GM23338 (cell line): ENCODE measurements at regions not wholly inside any gene's neighbourhood (a gene's known extent, or its start where the extent isn't known, plus 50 kb on each side); places are given as distances from the start of the nearest gene placed in this dataset.

Experiments
- CREB1 ChIP-seq: fragments of 250-450 bp; sonication (Bioruptor Pico); IDR thresholded peaks from 2 replicates; pipeline ENCODE4 v1.5.0; 2020; ENCODE audit warnings: low read depth, mild to moderate bottlenecking, moderate library complexity
- CTCF ChIP-seq, 2 experiments: fragments of 200-600 bp in 1 of 2; sonication (generic) in 1 of 2; conservative IDR thresholded peaks; 2 replicates each; pipeline versions ENCODE4 v1.5.1 to v1.6.1; 2016 to 2017; ENCODE audit warnings: antibody characterized with exemption in 2 of 2, low read depth in 2 of 2, mild to moderate bottlenecking in 2 of 2, moderate library complexity in 1 of 2
- EZH2 ChIP-seq: fragments of 200-600 bp; sonication (generic); IDR thresholded peaks from one replicate; pipeline ENCODE4 v1.8.0; 2017; ENCODE audit warnings: antibody characterized with exemption, mild to moderate bottlenecking, low read depth; ENCODE audit not compliant: unreplicated experiment
- EZH2phosphoT487 ChIP-seq: fragments of 200-600 bp; sonication (generic); IDR thresholded peaks from one replicate; pipeline ENCODE4 v1.8.1; 2018; ENCODE audit warnings: antibody characterized with exemption; ENCODE audit not compliant: unreplicated experiment
- JUNB ChIP-seq: IDR thresholded peaks from one replicate; pipeline ENCODE4 v1.6.1; 2016; ENCODE audit warnings: antibody characterized with exemption; ENCODE audit not compliant: unreplicated experiment
- POLR2AphosphoS5 ChIP-seq: IDR thresholded peaks from 2 replicates; pipeline ENCODE4 v1.6.1; 2016; ENCODE audit warnings: antibody characterized with exemption, low read depth
- REST ChIP-seq: IDR thresholded peaks from one replicate; pipeline ENCODE4 v1.6.1; 2018; ENCODE audit warnings: antibody characterized with exemption; ENCODE audit not compliant: unreplicated experiment
- STAT1 ChIP-seq: IDR thresholded peaks from one replicate; pipeline ENCODE4 v1.6.1; 2016; ENCODE audit warnings: antibody characterized with exemption; ENCODE audit not compliant: unreplicated experiment
- ZNF331 ChIP-seq: fragments of 250-450 bp; sonication (Bioruptor Pico); IDR thresholded peaks from 2 replicates; pipeline ENCODE4 v1.5.0; 2020; ENCODE audit warnings: low read depth, mild to moderate bottlenecking, moderate library complexity
- TF ChIP-seq, protein P1 (sequence below): IDR thresholded peaks from 2 replicates; pipeline ENCODE4 v1.6.1; 2016; ENCODE audit warnings: antibody characterized with exemption

GRCh38 chr16:48450367-48450766, 65.2 kb upstream of the SIAH1 start:
- TF ChIP-seq CTCF (conservative IDR thresholded peaks at IDR 0.05; ENCODE audit: low read depth in 2 of 2) = no peak
- TF ChIP-seq JUNB = no peak
- no peak for TF ChIP-seq EZH2
- no peak for TF ChIP-seq CREB1
- no peak for TF ChIP-seq POLR2AphosphoS5
- no peak for TF ChIP-seq EZH2phosphoT487
- TF ChIP-seq REST = no peak
- no peak for TF ChIP-seq ZNF331
- TF ChIP-seq STAT1 = no peak
- TF ChIP-seq, protein P1, sequence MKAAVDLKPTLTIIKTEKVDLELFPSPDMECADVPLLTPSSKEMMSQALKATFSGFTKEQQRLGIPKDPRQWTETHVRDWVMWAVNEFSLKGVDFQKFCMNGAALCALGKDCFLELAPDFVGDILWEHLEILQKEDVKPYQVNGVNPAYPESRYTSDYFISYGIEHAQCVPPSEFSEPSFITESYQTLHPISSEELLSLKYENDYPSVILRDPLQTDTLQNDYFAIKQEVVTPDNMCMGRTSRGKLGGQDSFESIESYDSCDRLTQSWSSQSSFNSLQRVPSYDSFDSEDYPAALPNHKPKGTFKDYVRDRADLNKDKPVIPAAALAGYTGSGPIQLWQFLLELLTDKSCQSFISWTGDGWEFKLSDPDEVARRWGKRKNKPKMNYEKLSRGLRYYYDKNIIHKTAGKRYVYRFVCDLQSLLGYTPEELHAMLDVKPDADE = no peak
